ENCODE measurements at regions not wholly inside any gene's neighbourhood (a gene's known extent, or its start where the extent isn't known, plus 50 kb on each side); places are given as distances from the start of the nearest gene placed in this dataset.

DNA sequence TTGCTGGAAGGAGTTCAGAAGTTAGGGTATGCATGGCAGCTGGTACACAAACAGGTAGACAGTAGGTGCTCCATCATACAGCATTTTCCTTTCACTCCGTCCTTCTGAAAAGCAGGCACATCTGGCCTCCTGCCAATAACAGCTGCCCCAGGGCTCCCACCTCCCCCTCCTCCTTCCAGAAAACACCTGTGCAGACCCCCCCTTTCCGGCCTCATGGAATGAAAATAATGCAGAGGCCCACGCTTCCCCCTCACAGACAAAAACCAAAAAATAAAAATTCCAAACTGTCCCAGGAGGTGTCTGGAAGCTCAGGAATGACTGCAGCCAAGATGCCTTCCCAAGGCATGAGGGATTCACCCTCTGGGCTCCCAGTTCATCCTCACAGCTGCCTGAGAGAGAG, 185.5 kb downstream of the MN1 start:
- TF ChIP-seq, protein P1, sequence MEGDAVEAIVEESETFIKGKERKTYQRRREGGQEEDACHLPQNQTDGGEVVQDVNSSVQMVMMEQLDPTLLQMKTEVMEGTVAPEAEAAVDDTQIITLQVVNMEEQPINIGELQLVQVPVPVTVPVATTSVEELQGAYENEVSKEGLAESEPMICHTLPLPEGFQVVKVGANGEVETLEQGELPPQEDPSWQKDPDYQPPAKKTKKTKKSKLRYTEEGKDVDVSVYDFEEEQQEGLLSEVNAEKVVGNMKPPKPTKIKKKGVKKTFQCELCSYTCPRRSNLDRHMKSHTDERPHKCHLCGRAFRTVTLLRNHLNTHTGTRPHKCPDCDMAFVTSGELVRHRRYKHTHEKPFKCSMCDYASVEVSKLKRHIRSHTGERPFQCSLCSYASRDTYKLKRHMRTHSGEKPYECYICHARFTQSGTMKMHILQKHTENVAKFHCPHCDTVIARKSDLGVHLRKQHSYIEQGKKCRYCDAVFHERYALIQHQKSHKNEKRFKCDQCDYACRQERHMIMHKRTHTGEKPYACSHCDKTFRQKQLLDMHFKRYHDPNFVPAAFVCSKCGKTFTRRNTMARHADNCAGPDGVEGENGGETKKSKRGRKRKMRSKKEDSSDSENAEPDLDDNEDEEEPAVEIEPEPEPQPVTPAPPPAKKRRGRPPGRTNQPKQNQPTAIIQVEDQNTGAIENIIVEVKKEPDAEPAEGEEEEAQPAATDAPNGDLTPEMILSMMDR (IDR thresholded peaks at IDR 0.05; ENCODE audit: low read depth, low read length), result no peak
- TF ChIP-seq, protein P2, sequence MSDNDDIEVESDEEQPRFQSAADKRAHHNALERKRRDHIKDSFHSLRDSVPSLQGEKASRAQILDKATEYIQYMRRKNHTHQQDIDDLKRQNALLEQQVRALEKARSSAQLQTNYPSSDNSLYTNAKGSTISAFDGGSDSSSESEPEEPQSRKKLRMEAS (IDR thresholded peaks at IDR 0.05; ENCODE audit: low read depth, low read length), result no peak

Measured in NB4 (cell line).